ENCODE measurements at regions not wholly inside any gene's neighbourhood (a gene's known extent, or its start where the extent isn't known, plus 50 kb on each side); places are given as distances from the start of the nearest gene placed in this dataset.

- DNase-seq (ENCODE audit: low spot score): no peak
Measured at GRCh38 chr5:118052503-118052902, 935.8 kb downstream of the DTWD2 start.

- no peak for DNase-seq (ENCODE audit: low spot score)
Measured at GRCh38 chr5:118044169-118044568, 944.2 kb downstream of the DTWD2 start.

GRCh38 chr5:118043531-118043930 lies 944.8 kb downstream of the DTWD2 start:
- no peak for DNase-seq (ENCODE audit: low spot score)

- DNase-seq (ENCODE audit: low spot score): no peak
Measured at GRCh38 chr5:118042076-118042475, 946.3 kb downstream of the DTWD2 start.

GRCh38 chr5:118040496-118040895 lies 947.9 kb downstream of the DTWD2 start:
- DNase-seq (ENCODE audit: low spot score): no peak

GRCh38 chr5:118033686-118034338 lies 954.5 kb downstream of the DTWD2 start:
- DNase-seq (ENCODE audit: low spot score): no peak

GRCh38 chr5:118029807-118030206 lies 958.5 kb downstream of the DTWD2 start:
- no peak for DNase-seq (ENCODE audit: low spot score)

GRCh38 chr5:118022062-118022461 lies 966.3 kb downstream of the DTWD2 start:
- DNase-seq (ENCODE audit: low spot score): no peak

GRCh38 chr5:118017536-118017935 lies 970.8 kb downstream of the DTWD2 start:
- no peak for DNase-seq (ENCODE audit: low spot score)

- DNase-seq (ENCODE audit: low spot score): no peak
Measured at GRCh38 chr5:118016396-118016795, 972.0 kb downstream of the DTWD2 start.

GRCh38 chr5:118015511-118015910 lies 972.8 kb downstream of the DTWD2 start:
- DNase-seq (ENCODE audit: low spot score): no peak

GRCh38 chr5:118009741-118010297 lies 978.5 kb downstream of the DTWD2 start:
- DNase-seq (ENCODE audit: low spot score): no peak

GRCh38 chr5:118008779-118009178 lies 979.6 kb downstream of the DTWD2 start:
- no peak for DNase-seq (ENCODE audit: low spot score)

- no peak for DNase-seq (ENCODE audit: low spot score)
Measured at GRCh38 chr5:118007262-118007661, 981.1 kb downstream of the DTWD2 start.

- no peak for DNase-seq (ENCODE audit: low spot score)
Measured at GRCh38 chr5:118006219-118006618, 982.1 kb downstream of the DTWD2 start.

- no peak for DNase-seq (ENCODE audit: low spot score)
Measured at GRCh38 chr5:117999939-118000549, 988.3 kb downstream of the DTWD2 start.

- DNase-seq (ENCODE audit: low spot score): no peak
Measured at GRCh38 chr5:117982691-117983090, 1005.7 kb downstream of the DTWD2 start.

- DNase-seq (ENCODE audit: low spot score): no peak
Measured at GRCh38 chr5:117973785-117974184, 1014.6 kb downstream of the DTWD2 start.

- no peak for DNase-seq (ENCODE audit: low spot score)
Measured at GRCh38 chr5:117955831-117956230, 1032.5 kb downstream of the DTWD2 start.

- peak; percentile 1 for DNase-seq (ENCODE audit: low spot score)
Measured at GRCh38 chr5:117954331-117954730, 1034.0 kb downstream of the DTWD2 start.

GRCh38 chr5:117953272-117953671 lies 1035.1 kb downstream of the DTWD2 start:
- DNase-seq (ENCODE audit: low spot score): no peak

GRCh38 chr5:117947836-117948235 lies 1040.5 kb downstream of the DTWD2 start:
- no peak for DNase-seq (ENCODE audit: low spot score)

GRCh38 chr5:117947121-117947520 lies 1041.2 kb downstream of the DTWD2 start:
- no peak for DNase-seq (ENCODE audit: low spot score)

- no peak for DNase-seq (ENCODE audit: low spot score)
Measured at GRCh38 chr5:117945258-117945657, 1043.1 kb downstream of the DTWD2 start.
